Activated CD4-positive, alpha-beta T cell treated with anti-CD3 and anti-CD28 coated beads for 24 hours (primary cell): ENCODE measurements at regions not wholly inside any gene's neighbourhood (a gene's known extent, or its start where the extent isn't known, plus 50 kb on each side); places are given as distances from the start of the nearest gene placed in this dataset.

ENCODE experiments used
- DNase-seq, 2 donors: peaks; one replicate each; pipeline ENCODE4 v3.0.0-alpha.2; 2020; ENCODE audit warnings: low read depth in 2 of 2

DNA sequence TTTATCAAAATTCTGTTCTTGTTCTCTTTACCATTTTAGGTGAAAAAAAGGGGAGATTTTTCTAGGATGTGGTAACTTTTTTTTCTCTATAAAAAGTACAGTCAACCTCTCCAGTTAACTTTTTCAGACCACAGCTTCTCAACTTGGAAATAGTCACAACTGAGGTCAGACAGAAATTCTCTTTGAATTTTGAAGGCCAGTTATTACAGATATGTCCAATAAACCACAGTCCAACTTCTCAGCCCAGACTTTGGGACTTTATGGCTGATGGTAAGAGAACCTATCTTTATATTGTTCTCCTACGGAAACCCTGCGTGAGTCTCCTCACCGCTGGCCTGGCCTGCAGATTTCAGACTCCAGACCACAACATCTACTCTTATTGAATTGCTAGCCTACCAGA, 176.7 kb downstream of the DACT1 start:
- no peak for DNase-seq

DNA sequence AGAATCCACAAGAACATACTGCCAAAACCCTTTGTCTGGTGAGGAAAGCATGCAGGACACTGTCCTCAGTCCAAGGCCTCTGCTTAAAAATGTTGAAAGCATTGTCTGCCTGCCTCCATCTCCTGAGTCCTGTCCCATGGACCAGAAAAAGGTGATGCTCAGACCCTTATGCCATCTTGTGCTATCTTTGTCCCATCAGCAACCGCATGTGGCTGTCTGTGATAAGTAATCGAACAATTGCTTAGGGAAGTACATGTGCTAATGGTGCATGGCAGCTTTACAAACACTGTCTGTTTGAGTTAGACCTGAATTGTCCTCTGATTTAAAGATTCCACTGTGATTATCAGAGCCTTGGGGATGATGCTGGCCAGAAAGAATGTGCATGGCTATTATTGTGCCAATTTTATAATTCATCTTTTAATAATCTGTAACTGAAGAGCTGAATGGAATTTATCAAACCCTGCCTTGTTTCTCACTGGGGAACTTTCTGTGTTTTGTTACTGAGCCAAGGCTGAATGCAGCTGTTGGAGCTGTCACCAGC, 177.5 kb downstream of the DACT1 start:
- DNase-seq: no peak

DNA sequence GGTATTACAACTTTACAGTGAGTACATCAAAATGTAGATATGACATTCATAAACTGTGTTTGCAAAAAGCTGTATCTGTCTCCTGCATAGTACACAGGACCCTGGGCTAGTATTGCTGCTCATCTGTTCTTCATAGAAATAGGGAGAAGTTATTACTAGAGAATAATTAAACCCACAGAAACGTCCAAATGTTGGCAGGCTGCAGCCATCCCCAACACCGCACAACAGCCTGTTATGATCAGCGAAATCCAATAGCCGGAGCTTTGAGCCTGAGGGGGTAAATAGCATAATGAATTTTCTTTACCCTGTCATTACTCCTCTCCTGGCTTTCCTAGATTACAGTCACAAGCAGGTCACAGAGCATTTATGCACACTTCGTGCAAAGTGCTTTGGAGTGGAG, 178.0 kb downstream of the DACT1 start:
- no peak for DNase-seq

DNA sequence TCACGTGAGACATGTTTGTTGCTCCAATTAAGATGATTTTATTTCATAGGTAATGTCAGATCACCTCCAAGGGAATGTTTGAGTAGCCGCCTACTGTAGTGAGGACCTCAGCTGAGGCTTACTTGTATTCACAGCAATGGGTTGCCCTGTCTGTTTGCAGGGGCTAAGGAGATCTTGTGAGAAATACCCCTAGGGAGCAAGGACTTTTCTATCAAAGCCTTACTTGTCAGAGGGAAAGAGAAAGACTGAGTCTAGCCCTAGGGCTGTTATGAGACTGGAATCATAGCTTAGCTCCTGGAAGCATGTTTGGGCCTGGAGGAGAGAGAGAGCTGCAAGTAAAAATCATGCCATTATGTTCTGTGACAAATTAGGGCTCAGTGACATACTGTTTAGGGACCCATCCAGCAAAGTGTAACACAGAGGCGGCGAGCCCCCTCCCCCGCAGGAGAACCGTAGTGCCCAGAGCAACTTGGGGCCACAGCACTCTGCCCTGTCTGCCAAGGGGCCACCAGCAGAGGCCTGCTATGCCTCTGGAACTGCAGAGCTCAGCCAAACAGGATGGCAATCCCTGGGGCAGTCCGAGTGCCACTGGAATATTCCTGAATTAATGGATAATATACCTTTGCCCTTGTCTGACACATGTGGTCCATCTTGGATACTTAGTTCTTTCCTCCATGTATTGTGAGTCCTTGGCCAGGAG, 178.8 kb downstream of the DACT1 start:
- no peak for DNase-seq

DNA sequence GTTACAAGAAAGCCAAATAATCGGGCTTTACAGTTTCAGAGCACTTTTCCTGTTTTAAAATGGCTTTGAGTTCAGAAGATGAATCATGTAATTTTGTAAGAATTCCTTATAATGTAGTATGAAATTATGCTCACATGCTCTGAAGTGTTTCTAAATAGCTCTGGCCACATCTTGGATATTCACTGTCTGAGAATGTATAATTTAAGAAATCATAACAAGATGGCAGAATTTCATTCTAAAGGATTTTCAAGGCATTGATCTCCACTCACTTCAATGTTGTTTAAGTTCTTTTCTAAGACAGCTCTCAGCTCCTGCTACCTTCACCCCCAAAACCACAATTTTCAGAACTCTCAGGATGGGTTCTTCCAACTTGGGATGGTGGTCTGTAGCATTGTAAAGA, 180.1 kb downstream of the DACT1 start:
- no peak for DNase-seq

DNA sequence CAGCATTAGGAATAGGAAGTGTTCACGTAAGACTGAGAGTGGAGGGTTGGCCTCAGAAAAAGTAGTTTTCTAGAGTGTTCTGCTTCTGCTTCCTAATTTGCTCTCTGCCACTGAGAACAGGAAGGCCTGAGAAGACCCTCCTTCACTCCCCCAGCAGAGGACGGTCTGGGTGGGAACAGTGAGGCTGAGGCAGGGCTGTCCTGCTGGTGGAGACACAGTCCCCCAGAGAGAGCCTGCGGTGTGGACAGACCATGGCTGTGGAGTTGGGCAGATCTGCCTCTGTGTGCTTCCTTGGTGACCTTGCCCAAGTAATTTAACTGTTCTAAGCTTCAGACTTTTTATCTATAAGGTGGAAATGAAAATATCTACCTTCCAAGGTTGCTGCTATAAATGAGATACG, 182.3 kb downstream of the DACT1 start:
- no peak for DNase-seq

DNA sequence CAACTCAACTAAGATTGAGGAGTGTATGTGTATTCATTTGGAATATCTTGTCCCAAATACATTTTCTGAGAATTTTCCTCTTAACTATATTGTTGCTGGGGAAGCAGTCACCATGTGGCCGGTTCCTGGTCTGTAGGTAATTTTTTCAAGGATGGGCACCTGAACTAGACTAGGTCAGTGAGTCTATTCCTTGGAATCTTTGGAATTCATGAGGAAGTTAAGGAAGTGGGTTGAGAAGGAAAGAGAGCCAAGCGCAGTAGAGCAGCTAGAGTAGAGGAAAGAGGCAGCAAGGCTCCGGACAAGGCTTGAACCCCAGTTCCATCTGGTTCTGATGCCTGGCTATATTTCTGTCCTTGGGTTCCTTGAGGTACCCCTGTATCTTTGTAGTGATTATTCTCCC, 183.7 kb downstream of the DACT1 start:
- DNase-seq: no peak

DNA sequence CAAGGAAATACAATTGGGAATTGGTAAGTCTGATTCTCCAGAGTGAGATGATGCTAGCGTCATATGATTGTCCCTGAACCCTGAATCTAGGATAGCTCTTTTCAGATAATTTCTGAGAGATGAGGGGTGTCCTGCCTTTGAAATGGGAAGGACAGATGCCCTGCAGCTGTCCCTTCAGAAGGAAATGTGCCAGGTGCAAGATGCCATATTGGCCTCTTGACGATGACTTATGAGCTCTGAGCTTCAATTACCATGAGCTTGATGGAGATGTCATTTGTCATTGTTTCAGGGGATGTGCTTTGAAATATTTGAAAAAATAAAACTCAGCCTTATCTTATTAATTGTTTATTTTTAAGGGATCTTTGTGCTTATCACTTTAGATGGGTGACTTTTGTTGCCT, 185.1 kb downstream of the DACT1 start:
- no peak for DNase-seq

DNA sequence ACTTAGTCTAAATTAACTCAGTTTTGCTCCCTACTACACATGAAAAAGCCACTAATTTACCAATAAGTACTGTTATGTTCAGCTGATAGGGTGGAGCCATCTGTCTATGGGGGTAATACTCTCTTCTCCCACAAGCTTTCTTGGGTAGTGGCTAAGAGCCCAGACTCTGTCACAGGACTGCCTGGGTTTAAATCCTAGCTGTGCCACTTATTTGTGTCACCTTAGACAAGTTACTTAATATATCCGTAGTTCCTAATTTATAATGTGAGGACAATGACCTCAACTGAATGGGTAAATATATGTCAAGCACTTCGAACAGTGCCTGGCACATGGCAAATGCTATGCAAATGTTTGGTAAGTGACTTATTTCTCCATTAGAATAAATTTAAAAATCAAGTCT, 185.6 kb downstream of the DACT1 start:
- DNase-seq: no peak

DNA sequence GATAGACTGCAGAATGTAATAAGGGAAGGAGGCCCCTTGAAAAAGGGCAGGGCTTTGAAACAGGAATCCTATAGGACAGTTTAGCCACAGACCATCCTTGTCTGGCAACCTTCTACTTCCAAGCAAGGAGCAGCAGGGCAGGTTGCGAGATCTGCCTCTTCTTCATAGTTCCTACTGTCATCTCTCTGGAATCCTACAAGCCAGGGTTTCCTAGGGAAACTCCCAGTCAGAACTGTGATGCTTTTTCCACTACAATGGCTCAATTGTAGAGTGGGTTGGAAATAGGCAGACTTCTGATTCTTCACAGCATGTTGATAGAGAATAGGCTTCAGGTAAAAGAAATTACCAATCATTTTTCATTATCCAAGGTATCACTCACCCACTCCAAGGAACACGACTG, 186.3 kb downstream of the DACT1 start:
- no peak for DNase-seq

DNA sequence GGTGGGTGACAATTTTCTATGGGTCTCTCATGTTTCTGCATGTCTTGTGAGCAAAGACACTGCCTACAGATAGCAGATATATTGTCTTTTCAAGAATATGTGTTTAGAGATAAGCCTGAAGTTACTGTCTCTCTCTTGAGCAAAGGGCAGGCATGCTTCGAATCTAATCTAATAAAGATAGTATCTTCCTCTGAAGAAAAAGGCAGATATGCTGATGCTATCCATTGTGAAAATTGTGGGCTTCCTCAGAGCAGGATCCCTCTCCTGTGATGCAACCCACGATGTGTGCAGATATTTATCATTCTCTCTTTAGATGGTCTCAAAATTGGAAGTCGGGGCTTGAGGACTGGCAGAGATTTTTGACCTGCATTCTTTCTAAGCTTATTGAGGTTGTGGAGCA, 187.0 kb downstream of the DACT1 start:
- DNase-seq: no peak

DNA sequence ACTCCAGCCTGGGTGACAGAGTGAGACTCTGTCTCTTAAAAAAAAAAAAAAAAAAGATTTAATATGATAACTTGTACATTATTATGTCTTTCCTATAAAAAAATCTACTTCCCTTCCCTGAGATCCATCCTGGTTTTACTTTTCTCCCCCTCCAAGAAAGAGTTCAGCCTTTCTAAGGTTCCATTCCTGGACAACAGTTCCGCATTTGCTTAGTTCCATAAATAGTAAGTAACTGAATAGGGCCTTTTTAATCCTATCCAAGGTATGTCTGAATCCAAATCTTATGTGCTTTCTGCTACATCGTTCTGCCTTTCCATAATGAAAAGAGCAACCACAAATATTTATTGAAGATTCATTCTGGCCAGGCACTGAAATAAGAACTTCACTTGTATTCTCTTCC, 187.8 kb downstream of the DACT1 start:
- DNase-seq: no peak

DNA sequence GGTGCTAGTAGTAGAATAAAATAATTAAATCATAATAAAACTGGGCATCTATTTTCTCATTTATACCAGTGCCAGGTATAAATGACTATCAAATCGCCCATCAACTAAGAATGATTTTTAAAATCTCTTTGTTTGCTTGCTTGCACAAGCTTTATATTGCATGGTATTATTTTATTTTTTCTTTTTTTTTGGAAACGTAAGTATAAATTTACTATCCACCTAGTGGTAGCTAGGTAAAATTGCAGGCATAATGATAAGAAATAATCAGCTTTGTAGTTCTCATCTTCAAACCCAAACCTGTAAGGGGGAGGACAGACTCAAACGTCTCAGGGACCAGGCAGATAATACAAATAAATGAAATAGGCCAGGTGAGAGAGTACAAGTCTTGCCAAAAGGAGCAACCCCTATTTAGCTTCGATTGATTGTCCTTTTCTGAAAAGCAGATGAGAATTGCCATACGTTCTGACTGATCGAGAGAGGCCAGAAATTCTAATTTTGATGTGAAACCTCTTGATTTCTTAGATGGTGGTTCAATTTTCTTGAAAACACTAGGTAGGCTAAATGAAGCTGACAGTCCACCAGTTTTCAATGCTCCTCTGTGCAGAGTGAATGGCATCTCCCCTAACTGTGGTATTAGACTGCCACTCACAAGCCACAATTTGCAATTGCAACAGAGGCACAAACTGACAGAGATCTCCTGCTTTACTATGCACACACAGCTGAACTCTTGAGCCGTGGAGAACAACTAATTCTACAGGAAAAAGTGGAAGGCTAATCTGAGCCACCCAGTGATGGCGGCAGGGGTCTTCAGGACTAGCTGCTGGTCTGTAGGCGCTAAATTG, 189.3 kb downstream of the DACT1 start:
- DNase-seq: no peak

DNA sequence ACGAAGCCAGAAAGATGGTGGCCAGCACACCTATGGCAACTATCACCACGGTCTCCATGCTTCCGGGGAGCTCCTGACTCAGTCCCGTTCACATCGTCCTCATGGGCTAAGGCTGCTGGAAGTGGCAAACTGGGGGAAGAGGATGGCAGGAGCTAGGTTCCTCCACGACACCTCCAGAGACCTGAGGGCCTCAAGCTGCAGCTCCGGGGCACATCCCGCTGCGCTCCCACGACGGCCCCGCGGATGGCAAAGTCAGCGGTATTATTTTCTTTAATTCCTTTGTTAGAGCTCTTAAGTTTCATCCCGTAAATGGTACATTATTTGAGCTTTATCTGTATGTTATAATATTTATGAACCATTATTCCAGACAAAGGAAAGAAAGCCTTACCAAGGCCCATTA, 190.5 kb downstream of the DACT1 start:
- no peak for DNase-seq

DNA sequence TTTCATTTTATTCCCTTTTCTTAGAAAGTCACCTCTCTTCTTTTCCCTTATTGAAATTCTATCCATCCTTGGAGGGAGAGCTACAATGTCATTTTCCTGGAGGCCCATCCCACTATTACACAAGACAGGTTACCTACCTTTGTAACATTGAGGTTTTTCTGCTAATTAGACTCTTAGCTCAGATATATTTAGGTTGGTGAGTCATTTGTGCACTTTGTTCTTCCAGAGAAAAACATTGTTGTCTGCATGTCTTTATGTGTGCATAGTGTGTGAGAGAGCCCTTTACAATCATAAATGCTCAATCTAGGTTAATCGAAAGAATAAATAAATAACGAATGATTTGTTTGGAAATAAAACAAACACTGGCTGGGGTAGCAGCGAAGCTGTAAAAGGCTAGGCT, 191.8 kb downstream of the DACT1 start:
- no peak for DNase-seq

DNA sequence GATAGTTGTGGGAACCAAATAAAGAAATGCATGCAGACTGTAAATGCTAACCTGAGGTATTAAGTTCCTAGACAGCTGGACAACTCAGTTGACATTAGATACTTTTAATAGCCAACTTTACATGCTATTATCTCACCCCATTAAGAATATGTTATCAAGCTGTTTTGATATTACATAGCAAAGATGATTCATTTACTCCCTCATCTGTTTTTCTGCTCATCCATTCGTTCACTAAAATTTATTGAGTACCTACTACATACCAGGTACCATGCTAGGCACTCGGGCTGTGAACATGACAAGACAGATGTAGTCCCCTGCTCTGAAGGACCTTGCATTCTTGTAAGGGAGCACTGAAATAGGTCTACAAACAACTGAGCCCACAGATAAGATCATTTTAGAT, 192.4 kb downstream of the DACT1 start:
- no peak for DNase-seq

DNA sequence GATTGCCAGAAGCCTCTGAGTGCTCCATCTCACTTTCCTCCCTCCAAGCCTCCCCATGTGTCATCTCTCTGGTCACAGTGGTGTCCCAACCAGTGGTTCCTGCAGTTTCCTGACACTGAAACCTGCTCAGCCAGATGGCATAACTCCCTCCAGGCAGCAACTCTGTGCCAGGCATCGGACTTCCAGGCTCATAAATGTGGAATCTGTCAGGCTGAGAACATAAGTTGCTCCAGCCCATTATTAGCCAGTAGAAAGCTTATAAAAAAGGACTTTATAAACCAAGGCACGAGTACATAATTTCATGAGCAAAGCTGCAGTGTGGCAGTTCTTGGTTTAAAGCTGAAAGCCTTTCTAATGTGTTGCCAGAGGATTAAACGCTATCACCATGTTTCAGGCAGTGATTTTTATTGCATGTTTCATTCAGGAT, 194.3 kb downstream of the DACT1 start:
- DNase-seq: no peak

DNA sequence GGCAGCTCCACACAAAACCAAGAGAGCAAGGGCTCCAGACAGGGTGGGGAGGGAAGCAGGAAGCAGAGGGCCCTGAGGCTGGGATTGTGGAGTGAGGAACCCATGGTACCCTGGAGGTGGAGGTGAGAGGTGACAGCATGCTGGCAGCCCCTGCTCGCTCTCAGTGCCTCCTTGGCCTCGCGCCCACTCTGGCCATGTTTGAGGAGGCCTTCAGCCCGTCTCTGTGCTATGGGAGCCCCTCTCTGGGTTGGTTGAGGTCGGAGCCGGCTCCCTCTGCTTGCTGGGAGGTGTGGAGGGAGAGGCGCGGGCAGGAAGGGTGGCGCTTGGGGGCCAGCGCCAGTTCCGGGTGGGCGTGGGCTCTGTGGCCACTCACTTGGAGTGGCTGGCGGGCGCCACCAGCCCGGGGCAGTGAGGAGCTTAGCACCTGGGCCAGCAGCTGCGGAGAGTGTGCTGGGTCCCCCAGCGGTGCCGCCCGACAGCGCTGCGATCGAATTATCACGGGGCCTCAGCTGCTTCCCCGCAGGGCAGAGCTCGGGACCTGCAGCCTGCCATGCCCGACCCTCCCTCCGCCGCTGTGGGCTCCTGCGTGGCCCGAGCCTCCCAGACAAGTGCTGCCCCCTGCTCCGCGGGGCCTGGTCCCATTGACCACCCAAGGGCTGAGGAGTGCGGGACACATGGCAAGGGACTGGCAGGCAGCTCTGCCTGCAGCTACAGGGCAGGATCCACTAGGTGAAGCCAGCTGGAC, 196.0 kb downstream of the DACT1 start:
- no peak for DNase-seq

DNA sequence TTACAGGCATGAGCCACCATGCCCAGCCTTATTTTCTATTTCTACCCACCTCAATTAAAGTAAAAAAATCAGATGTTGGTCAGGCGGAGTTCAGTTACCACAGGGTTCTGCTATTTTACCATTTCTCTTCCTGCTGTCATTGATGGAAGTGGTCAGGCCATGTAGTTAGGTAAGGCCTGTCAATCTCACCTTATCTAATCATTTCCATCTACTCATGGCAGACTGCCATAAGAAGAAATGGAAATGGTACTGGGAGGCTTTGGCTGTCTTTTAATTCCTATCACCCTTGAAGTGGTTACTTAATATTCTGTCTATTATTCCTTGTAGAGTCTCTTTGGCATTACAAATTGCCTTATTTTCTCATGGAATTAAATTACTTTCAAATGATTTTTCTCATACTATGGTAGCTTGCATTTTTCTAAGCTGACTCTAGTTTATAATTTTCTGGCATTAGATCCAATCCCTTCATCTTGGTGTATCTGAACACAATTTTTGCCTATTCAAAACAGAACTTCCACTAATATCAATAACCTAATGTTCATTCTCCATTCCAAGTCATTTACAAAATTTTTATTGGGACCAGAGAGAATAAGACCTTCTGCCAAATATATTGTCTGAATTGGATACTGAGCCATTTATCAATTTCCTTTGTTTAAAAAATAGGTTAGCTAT, 198.7 kb downstream of the DACT1 start:
- DNase-seq: no peak

DNA sequence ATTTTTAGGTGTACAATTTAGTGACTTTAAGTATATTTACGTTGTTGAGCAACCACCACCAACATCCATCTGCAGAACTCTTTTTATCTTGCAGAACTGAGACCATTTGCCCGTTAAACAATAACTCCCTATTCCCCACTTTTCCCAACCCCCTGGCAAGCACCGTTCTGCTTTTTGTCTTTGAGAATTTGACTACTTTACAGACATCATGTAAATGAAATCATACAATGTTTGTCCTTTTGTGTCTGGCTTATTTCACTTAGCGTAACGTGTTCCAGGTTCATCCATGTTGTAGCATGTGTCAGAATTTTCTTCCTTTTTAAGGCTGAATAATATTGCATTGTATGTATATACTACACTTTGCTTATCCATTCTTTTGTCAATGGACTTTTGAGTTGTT, 201.5 kb downstream of the DACT1 start:
- no peak for DNase-seq

DNA sequence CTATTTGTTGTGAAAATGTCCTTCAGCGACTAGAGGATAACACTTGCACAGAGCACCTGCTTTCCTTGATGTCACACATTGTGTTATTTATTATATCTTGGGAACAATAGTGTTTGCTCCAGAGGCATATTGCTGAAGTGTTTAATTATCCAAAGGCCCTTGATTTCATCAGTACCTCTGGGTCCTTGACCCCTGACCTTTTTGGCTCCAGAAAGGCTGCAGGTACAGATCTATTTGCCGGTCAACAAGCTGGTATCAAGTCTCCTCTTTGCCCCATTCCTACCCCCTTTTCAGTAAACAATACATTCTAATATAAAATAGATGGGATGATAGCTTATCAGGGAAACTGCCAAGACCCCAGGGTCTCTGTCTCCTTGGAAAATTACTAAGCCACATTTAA, 206.8 kb downstream of the DACT1 start:
- no peak for DNase-seq
